CD14-positive monocyte (primary cell): ENCODE measurements at regions not wholly inside any gene's neighbourhood (a gene's known extent, or its start where the extent isn't known, plus 50 kb on each side); places are given as distances from the start of the nearest gene placed in this dataset.

Experiments used
- DNase-seq, 3 donors: peaks; one replicate each; pipeline ENCODE4 v3.0.0-alpha.2; 2011 to 2022
- H2AFZ ChIP-seq: 2 replicates; pipeline ENCODE4 v1.6.0; 2012; ENCODE audit warnings: mild to moderate bottlenecking, low read depth, low read length, inconsistent platforms; ENCODE audit not compliant: insufficient read depth, poor library complexity, severe bottlenecking
- H3K27ac ChIP-seq, 2 donors: 1 replicate in 1 of 2; 2 replicates in 1 of 2; pipeline ENCODE4 v1.5.1; 2012 to 2013; ENCODE audit warnings: low read length in 2 of 2, control low read depth in 1 of 2, inconsistent platforms in 1 of 2, low read depth in 1 of 2, mild to moderate bottlenecking in 1 of 2
- H3K27me3 ChIP-seq, 2 donors: one replicate each; pipeline versions ENCODE4 v1.6.0 to v1.6.1; 2011 to 2013; ENCODE audit warnings: low read length in 2 of 2; ENCODE audit not compliant: control insufficient read depth in 2 of 2, insufficient read depth in 2 of 2
- H3K36me3 ChIP-seq, 2 donors: replicated peaks in 1 of 2; 1 replicate in 1 of 2; 2 replicates in 1 of 2; pipeline versions ENCODE4 v1.5.1 to v1.6.1; 2012 to 2013; ENCODE audit warnings: low read length in 2 of 2, control low read depth in 1 of 2, inconsistent platforms in 1 of 2, mild to moderate bottlenecking in 1 of 2; ENCODE audit not compliant: insufficient read depth in 2 of 2, control insufficient read depth in 1 of 2
- H3K4me1 ChIP-seq, 2 donors: 1 replicate in 1 of 2; 2 replicates in 1 of 2; pipeline versions ENCODE4 v1.5.1 to v1.6.1; 2012 to 2013; ENCODE audit warnings: low read length in 2 of 2, control low read depth in 1 of 2, inconsistent platforms in 1 of 2, mild to moderate bottlenecking in 1 of 2, moderate library complexity in 1 of 2; ENCODE audit not compliant: insufficient read depth in 2 of 2, control insufficient read depth in 1 of 2
- H3K4me2 ChIP-seq: replicated peaks from 2 replicates; pipeline ENCODE3; 2012; ENCODE audit warnings: low read length, moderate library complexity, mild to moderate bottlenecking; ENCODE audit not compliant: poor library complexity, severe bottlenecking; ENCODE audit errors: extremely low read depth
- H3K4me3 ChIP-seq, 3 experiments: fragments of 200-600 bp in 1 of 3; sonication (generic) in 1 of 3; replicated peaks in 1 of 3; 1 replicate in 2 of 3; 2 replicates in 1 of 3; pipeline ENCODE4 v1.5.1; 2011 to 2013; ENCODE audit warnings: low read length in 3 of 3, mild to moderate bottlenecking in 3 of 3, control low read depth in 2 of 3, low read depth in 2 of 3, inconsistent platforms in 1 of 3, moderate library complexity in 1 of 3
- H3K79me2 ChIP-seq: 2 replicates; pipeline ENCODE4 v1.6.0; 2012; ENCODE audit warnings: mild to moderate bottlenecking, control low read depth, inconsistent platforms, low read length, moderate library complexity; ENCODE audit not compliant: insufficient read depth
- H3K9ac ChIP-seq: 2 replicates; pipeline ENCODE4 v1.6.0; 2017; ENCODE audit warnings: low read length, mild to moderate bottlenecking; ENCODE audit not compliant: insufficient read depth, poor library complexity, severe bottlenecking
- H3K9me3 ChIP-seq, 2 donors: replicated peaks in 1 of 2; 1 replicate in 1 of 2; 2 replicates in 1 of 2; pipeline versions ENCODE4 v1.5.1 to v1.6.1; 2012 to 2013; ENCODE audit warnings: low read length in 2 of 2, control low read depth in 1 of 2; ENCODE audit not compliant: control insufficient read depth in 1 of 2, insufficient read depth in 1 of 2
- H4K20me1 ChIP-seq: 2 replicates; pipeline ENCODE4 v1.6.0; 2012; ENCODE audit warnings: mild to moderate bottlenecking, low read length, control low read depth, moderate library complexity; ENCODE audit not compliant: insufficient read depth
- H3K27ac Mint-ChIP-seq, 7 donors: one replicate each; pipeline ENCODE4 v1.8.0; 2020; ENCODE audit warnings: mild to moderate bottlenecking in 7 of 7, mixed read lengths in 7 of 7, moderate library complexity in 6 of 7, inconsistent platforms in 2 of 7
- H3K27me3 Mint-ChIP-seq, 3 donors: one replicate each; pipeline ENCODE4 v1.8.0; 2021 to 2022; ENCODE audit warnings: low read depth in 3 of 3, mild to moderate bottlenecking in 3 of 3, mixed read lengths in 3 of 3, moderate library complexity in 3 of 3, inconsistent platforms in 1 of 3
- H3K36me3 Mint-ChIP-seq, 2 donors: one replicate each; pipeline ENCODE4 v1.8.0; 2020; ENCODE audit warnings: mixed read lengths in 2 of 2, inconsistent platforms in 1 of 2, mild to moderate bottlenecking in 1 of 2
- H3K4me1 Mint-ChIP-seq: one replicate; pipeline ENCODE4 v1.8.0; 2020; ENCODE audit warnings: mild to moderate bottlenecking, mixed read lengths
- H3K4me3 Mint-ChIP-seq, 2 donors: one replicate each; pipeline ENCODE4 v1.8.0; 2020; ENCODE audit warnings: mild to moderate bottlenecking in 2 of 2, mixed read lengths in 2 of 2, moderate library complexity in 1 of 2
- H3K9me3 Mint-ChIP-seq, 7 donors: one replicate each; pipeline ENCODE4 v1.8.0; 2020 to 2022; ENCODE audit warnings: mixed read lengths in 7 of 7, mild to moderate bottlenecking in 6 of 7, moderate library complexity in 6 of 7, inconsistent platforms in 2 of 7
- WGBS: methylation state at CpG from one replicate; pipeline ENCODE4 v1.1.5; 2013; ENCODE audit warnings: missing lambda C conversion rate; ENCODE audit not compliant: insufficient coverage; 5-methylcytosine and 5-hydroxymethylcytosine counted together
- intact Hi-C, 2 donors: fragments of 100-400 bp; cut with micrococcal nuclease; formaldehyde crosslinking; loops; one replicate each; pipeline versions ENCODE4 v1.15.0 to v1.15.1; 2023
- TF ChIP-seq, protein P1 (sequence below): fragments of 200-600 bp; IDR thresholded peaks from one replicate; pipeline ENCODE4 v1.8.0; 2022; ENCODE audit warnings: antibody characterized with exemption, mild to moderate bottlenecking

GRCh38 chr3:157824281-157824680 is 281.9 kb downstream of the SHOX2 start:
- DNase-seq: no peak
- TF ChIP-seq, protein P1, sequence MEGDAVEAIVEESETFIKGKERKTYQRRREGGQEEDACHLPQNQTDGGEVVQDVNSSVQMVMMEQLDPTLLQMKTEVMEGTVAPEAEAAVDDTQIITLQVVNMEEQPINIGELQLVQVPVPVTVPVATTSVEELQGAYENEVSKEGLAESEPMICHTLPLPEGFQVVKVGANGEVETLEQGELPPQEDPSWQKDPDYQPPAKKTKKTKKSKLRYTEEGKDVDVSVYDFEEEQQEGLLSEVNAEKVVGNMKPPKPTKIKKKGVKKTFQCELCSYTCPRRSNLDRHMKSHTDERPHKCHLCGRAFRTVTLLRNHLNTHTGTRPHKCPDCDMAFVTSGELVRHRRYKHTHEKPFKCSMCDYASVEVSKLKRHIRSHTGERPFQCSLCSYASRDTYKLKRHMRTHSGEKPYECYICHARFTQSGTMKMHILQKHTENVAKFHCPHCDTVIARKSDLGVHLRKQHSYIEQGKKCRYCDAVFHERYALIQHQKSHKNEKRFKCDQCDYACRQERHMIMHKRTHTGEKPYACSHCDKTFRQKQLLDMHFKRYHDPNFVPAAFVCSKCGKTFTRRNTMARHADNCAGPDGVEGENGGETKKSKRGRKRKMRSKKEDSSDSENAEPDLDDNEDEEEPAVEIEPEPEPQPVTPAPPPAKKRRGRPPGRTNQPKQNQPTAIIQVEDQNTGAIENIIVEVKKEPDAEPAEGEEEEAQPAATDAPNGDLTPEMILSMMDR: no peak
- no peaks in the 10 kb centered on the region for H3K79me2 ChIP-seq
- no peak overlapping the region for H3K4me2 ChIP-seq
- no peaks in the 10 kb centered on the region for H3K4me1 ChIP-seq
- no peak overlapping the region for H3K9ac ChIP-seq
- Mint-ChIP-seq H3K9me3 (peaks cover 0 to 9% (median 6%) of the 10 kb centered on the region in 7 donors), H3K36me3 (no peaks in the 10 kb centered on the region), H3K4me3 (no peak overlapping the region), H3K27ac (no peak overlapping the region), H3K27me3 (peaks cover 0 to 2% (median 0%) of the 10 kb centered on the region in 3 donors), H3K4me1 (no peaks in the 10 kb centered on the region)
- WGBS: no CpG with 5 or more reads among the region's 4 CpGs
- H4K20me1 ChIP-seq: no peaks in the 10 kb centered on the region
- H3K27ac ChIP-seq: no peak overlapping the region
- no peak overlapping the region for H3K4me3 ChIP-seq
- no peaks in the 10 kb centered on the region for H3K36me3 ChIP-seq
- peaks cover 0 to 8% of the 10 kb centered on the region in 2 donors for H3K9me3 ChIP-seq
- no peaks in the 10 kb centered on the region for H3K27me3 ChIP-seq
- intact Hi-C loops: no loop called here
- no peak overlapping the region for H2AFZ ChIP-seq

DNA sequence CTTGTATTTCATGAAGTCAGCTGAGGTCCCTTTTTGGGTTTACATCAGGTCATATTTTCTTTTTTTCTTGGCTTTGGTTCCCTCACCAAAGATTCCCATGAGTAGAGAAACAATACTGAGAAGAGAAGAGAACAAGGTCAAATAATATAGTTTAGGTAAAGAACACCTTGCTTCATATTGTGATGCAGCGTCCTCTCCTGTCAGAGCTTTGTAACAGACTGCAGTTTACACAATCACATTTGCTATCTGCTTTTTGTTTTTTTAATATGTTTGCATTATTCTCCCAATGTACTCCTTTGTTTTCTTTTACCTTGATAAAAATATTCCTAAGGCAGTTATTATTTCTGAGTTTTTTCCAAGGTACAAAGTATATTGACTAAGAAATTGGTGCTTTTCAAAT is 283.2 kb downstream of the SHOX2 start:
- Mint-ChIP-seq H3K9me3 (peaks cover 0 to 4% (median 2%) of the 10 kb centered on the region in 7 donors), H3K36me3 (no peaks in the 10 kb centered on the region), H3K4me3 (no peak overlapping the region), H3K27ac (no peak overlapping the region), H3K27me3 (peaks cover 0 to 2% (median 0%) of the 10 kb centered on the region in 3 donors), H3K4me1 (no peaks in the 10 kb centered on the region)
- no peaks in the 10 kb centered on the region for H3K4me1 ChIP-seq
- intact Hi-C loops: no loop called here
- H3K4me3 ChIP-seq: no peak overlapping the region
- no peaks in the 10 kb centered on the region for H3K79me2 ChIP-seq
- TF ChIP-seq, protein P1: no peak
- H2AFZ ChIP-seq: no peak overlapping the region
- H3K27ac ChIP-seq: no peak overlapping the region
- no peaks in the 10 kb centered on the region for H4K20me1 ChIP-seq
- no peaks in the 10 kb centered on the region for H3K9me3 ChIP-seq
- DNase-seq: no peak
- H3K36me3 ChIP-seq: no peaks in the 10 kb centered on the region
- H3K27me3 ChIP-seq: no peaks in the 10 kb centered on the region
- WGBS: no CpG with 5 or more reads among the region's 1 CpG
- H3K4me2 ChIP-seq: no peak overlapping the region
- no peak overlapping the region for H3K9ac ChIP-seq
